GM18868 (cell line): ENCODE measurements at regions not wholly inside any gene's neighbourhood (a gene's known extent, or its start where the extent isn't known, plus 50 kb on each side); places are given as distances from the start of the nearest gene placed in this dataset.

Source experiments
- ATAC-seq: cut with Tn5 transposase; IDR thresholded peaks from one replicate; pipeline ENCODE4 v1.9.1; 2021; ENCODE audit warnings: mild to moderate bottlenecking, moderate library complexity; ENCODE audit not compliant: unreplicated experiment

- ATAC-seq = no peak
Observed at GRCh38 chr21:19767546-19767945, 1230.7 kb upstream of the NCAM2 start.

GRCh38 chr21:19771881-19772280 lies 1226.3 kb upstream of the NCAM2 start:
- ATAC-seq = no peak

- ATAC-seq = no peak
Observed at GRCh38 chr21:19776076-19776475, 1222.1 kb upstream of the NCAM2 start.

GRCh38 chr21:19781881-19782652 lies 1216.1 kb upstream of the NCAM2 start:
- no peak for ATAC-seq

GRCh38 chr21:19785941-19786340 lies 1212.3 kb upstream of the NCAM2 start:
- no peak for ATAC-seq

GRCh38 chr21:19792004-19792403 lies 1206.2 kb upstream of the NCAM2 start:
- no peak for ATAC-seq

GRCh38 chr21:19807201-19807600 lies 1191.0 kb upstream of the NCAM2 start:
- no peak for ATAC-seq

GRCh38 chr21:19810779-19811178 lies 1187.4 kb upstream of the NCAM2 start:
- ATAC-seq = no peak

- no peak for ATAC-seq
Observed at GRCh38 chr21:19830446-19830845, 1167.8 kb upstream of the NCAM2 start.

- no peak for ATAC-seq
Observed at GRCh38 chr21:19832551-19832950, 1165.7 kb upstream of the NCAM2 start.

GRCh38 chr21:19833082-19833481 lies 1165.1 kb upstream of the NCAM2 start:
- ATAC-seq = no peak

GRCh38 chr21:19842601-19843000 lies 1155.6 kb upstream of the NCAM2 start:
- no peak for ATAC-seq

- ATAC-seq = no peak
Observed at GRCh38 chr21:19844334-19844733, 1153.9 kb upstream of the NCAM2 start.

- no peak for ATAC-seq
Observed at GRCh38 chr21:19850157-19850556, 1148.1 kb upstream of the NCAM2 start.

GRCh38 chr21:19853061-19853460 lies 1145.1 kb upstream of the NCAM2 start:
- no peak for ATAC-seq

- no peak for ATAC-seq
Observed at GRCh38 chr21:19853709-19854575, 1144.3 kb upstream of the NCAM2 start.

- no peak for ATAC-seq
Observed at GRCh38 chr21:19855522-19855921, 1142.7 kb upstream of the NCAM2 start.

GRCh38 chr21:19864476-19864875 lies 1133.7 kb upstream of the NCAM2 start:
- ATAC-seq = no peak

- no peak for ATAC-seq
Observed at GRCh38 chr21:19870682-19871081, 1127.5 kb upstream of the NCAM2 start.

- ATAC-seq = no peak
Observed at GRCh38 chr21:19874521-19874920, 1123.7 kb upstream of the NCAM2 start.

GRCh38 chr21:19878133-19878532 lies 1120.1 kb upstream of the NCAM2 start:
- no peak for ATAC-seq

- no peak for ATAC-seq
Observed at GRCh38 chr21:19899645-19900044, 1098.6 kb upstream of the NCAM2 start.
